ENCODE measurements at regions not wholly inside any gene's neighbourhood (a gene's known extent, or its start where the extent isn't known, plus 50 kb on each side); places are given as distances from the start of the nearest gene placed in this dataset.
A peak's percentile ranks its signal among the peaks of the same experiment; 100 is the strongest.

- Histone ChIP-seq H4K20me1 (ENCODE audit: insufficient read depth, low read length) (no peaks in the 10 kb centered on the region), H3K9me3 (ENCODE audit: low read length) (no peaks in the 10 kb centered on the region), H2AFZ (ENCODE audit: low read length) (peak overlapping the region; percentile 99), H3K9me2 (ENCODE audit: insufficient read depth, low read length) (no peaks in the 10 kb centered on the region), H3K4me2 (ENCODE audit: low read length) (peak overlapping the region; percentile 90), H3K27ac (ENCODE audit: low read depth, low read length, poor library complexity, severe bottlenecking) (no peak overlapping the region), H3K36me3 (ENCODE audit: insufficient read depth, low read length) (no peaks in the 10 kb centered on the region), H3K79me2 (ENCODE audit: insufficient read depth, low read depth, low read length) (no peaks in the 10 kb centered on the region), H3K4me1 (ENCODE audit: insufficient read depth, low read length, poor library complexity, severe bottlenecking) (peaks cover 9% of the 10 kb centered on the region), H3K4me3 (ENCODE audit: low read depth, low read length, poor library complexity, severe bottlenecking) (no peak overlapping the region)
- no TSS peak for BruUV-seq (replicated peaks)
- intact Hi-C loops (cut with micrococcal nuclease; ENCODE audit: unreplicated experiment), result loop anchor here (5.0 kb wide), 1 partner anchor 152 kb away; no protein-coding TSS in a partner anchor
- TF ChIP-seq, protein P1, sequence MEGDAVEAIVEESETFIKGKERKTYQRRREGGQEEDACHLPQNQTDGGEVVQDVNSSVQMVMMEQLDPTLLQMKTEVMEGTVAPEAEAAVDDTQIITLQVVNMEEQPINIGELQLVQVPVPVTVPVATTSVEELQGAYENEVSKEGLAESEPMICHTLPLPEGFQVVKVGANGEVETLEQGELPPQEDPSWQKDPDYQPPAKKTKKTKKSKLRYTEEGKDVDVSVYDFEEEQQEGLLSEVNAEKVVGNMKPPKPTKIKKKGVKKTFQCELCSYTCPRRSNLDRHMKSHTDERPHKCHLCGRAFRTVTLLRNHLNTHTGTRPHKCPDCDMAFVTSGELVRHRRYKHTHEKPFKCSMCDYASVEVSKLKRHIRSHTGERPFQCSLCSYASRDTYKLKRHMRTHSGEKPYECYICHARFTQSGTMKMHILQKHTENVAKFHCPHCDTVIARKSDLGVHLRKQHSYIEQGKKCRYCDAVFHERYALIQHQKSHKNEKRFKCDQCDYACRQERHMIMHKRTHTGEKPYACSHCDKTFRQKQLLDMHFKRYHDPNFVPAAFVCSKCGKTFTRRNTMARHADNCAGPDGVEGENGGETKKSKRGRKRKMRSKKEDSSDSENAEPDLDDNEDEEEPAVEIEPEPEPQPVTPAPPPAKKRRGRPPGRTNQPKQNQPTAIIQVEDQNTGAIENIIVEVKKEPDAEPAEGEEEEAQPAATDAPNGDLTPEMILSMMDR (conservative IDR thresholded peaks at IDR 0.05; ENCODE audit: low read length), result no peak
- TF ChIP-seq EZH2phosphoT487 (IDR thresholded peaks at IDR 0.05; ENCODE audit: borderline replicate concordance, low read depth, low read length), result no peak
- ChIA-PET POLR2A (interaction anchor here (0.5 to 1.2 kb wide), 2 partner anchors 62 to 359 kb away, joined by 3 to 5 read pairs; no protein-coding TSS in a partner anchor), CTCF (ENCODE audit: unreplicated experiment) (interaction anchor here (2.6 kb wide), 1 partner anchor 79 kb away, joined by 18 read pairs; no protein-coding TSS in a partner anchor)
- no peak for DNase-seq (ENCODE audit: low spot score)
Observed at GRCh38 chr1:207964195-207964966, 53.5 kb upstream of the CD34 start.

DNA sequence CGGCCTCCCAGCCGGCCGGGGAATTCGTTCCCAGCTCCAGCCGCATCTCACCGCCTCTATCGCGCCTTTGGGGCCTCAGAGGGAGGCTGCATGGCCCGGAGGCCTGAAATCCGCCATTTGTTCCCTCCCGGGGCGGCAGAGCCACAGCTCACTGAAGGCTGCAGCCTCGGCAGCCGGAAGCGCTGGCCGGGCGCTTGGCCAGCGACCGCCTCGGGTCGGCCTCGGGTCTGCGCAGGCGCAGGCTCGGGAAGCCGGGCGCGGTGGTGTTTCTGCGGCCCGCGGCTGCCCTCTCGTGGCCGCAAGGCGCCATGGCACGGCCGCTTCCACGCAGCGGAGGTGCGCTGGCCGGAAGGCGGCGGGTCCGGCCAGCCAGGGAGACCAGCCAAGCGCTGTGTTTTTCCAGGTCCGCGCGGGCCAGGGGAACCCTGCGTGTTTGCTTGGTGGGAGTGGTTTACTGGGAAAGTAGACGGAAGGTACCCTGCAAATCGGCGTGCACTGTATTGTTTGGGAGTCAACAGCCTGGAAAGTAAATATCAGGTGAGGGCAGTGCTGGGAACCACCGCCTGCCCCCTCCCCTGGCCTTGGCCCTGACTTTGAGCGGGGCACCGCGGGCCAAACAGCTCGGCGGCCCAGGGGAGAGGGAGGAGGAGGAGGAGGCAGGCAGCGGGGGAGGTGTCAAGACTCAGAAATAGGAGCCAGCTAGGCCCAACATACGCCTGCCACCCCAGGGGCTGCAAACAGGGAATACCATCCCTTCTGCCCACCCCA, 52.7 kb upstream of the CD34 start:
- no peaks in the 10 kb centered on the region for H3K79me2 ChIP-seq (ENCODE audit: insufficient read depth, low read depth, low read length)
- H3K4me3 ChIP-seq (ENCODE audit: low read depth, low read length, poor library complexity, severe bottlenecking), result peak overlapping the region; percentile 62
- peak overlapping the region; percentile 90 for H3K4me2 ChIP-seq (ENCODE audit: low read length)
- H3K9me2 ChIP-seq (ENCODE audit: insufficient read depth, low read length), result no peaks in the 10 kb centered on the region
- peak overlapping the region; percentile 99 for H2AFZ ChIP-seq (ENCODE audit: low read length)
- POLR2A ChIA-PET, result interaction anchor here (0.7 to 1.2 kb wide), 4 partner anchors 14 to 79 kb away, joined by 3 to 5 read pairs (median 4); no protein-coding TSS in a partner anchor
- CTCF ChIA-PET (ENCODE audit: unreplicated experiment), result interaction anchor here (0.5 to 2.6 kb wide), 3 partner anchors 78 to 903 kb away, joined by 6 to 18 read pairs (median 7); no protein-coding TSS in a partner anchor
- TF ChIP-seq, protein P1 (conservative IDR thresholded peaks at IDR 0.05; ENCODE audit: low read length), result peak; percentile 88
- no peak for TF ChIP-seq EZH2phosphoT487 (IDR thresholded peaks at IDR 0.05; ENCODE audit: borderline replicate concordance, low read depth, low read length)
- BruUV-seq (replicated peaks), result no TSS peak
- H3K36me3 ChIP-seq (ENCODE audit: insufficient read depth, low read length), result no peaks in the 10 kb centered on the region
- intact Hi-C loops (cut with micrococcal nuclease; ENCODE audit: unreplicated experiment), result loop anchor here (1.0 to 5.0 kb wide), 4 partner anchors 67 to 151 kb away; no protein-coding TSS in a partner anchor
- no peaks in the 10 kb centered on the region for H4K20me1 ChIP-seq (ENCODE audit: insufficient read depth, low read length)
- H3K9me3 ChIP-seq (ENCODE audit: low read length), result no peaks in the 10 kb centered on the region
- H3K27ac ChIP-seq (ENCODE audit: low read depth, low read length, poor library complexity, severe bottlenecking), result no peak overlapping the region
- DNase-seq (ENCODE audit: low spot score), result peak; percentile 83
- peaks cover 9% of the 10 kb centered on the region for H3K4me1 ChIP-seq (ENCODE audit: insufficient read depth, low read length, poor library complexity, severe bottlenecking)
